ENCODE measurements at regions not wholly inside any gene's neighbourhood (a gene's known extent, or its start where the extent isn't known, plus 50 kb on each side); places are given as distances from the start of the nearest gene placed in this dataset.

GRCh38 chr10:85544956-85545355 is 821.6 kb downstream of the GRID1 start:
- H3K4me3 ChIP-seq (ENCODE audit: low read depth, low read length): no peak overlapping the region
- H3K27ac ChIP-seq: no peak overlapping the region
- no peaks in the 10 kb centered on the region for H3K36me3 ChIP-seq (replicated peaks)
- no peak for TF ChIP-seq CTCF (IDR thresholded peaks at IDR 0.05; ENCODE audit: low read depth, low read length, missing control alignments)
- H3K27me3 ChIP-seq (replicated peaks): no peaks in the 10 kb centered on the region
- in situ Hi-C loops (cut with HindIII; ENCODE audit: low pct_ligation_motif_present, low sequenced_read_pairs): no loop called here
- DNase-seq: no peak

GRCh38 chr10:85545874-85546273 is 820.7 kb downstream of the GRID1 start:
- Histone ChIP-seq H3K27me3 (replicated peaks) (no peaks in the 10 kb centered on the region), H3K36me3 (replicated peaks) (no peaks in the 10 kb centered on the region), H3K4me3 (ENCODE audit: low read depth, low read length) (no peak overlapping the region), H3K27ac (no peak overlapping the region)
- TF ChIP-seq CTCF (IDR thresholded peaks at IDR 0.05; ENCODE audit: low read depth, low read length, missing control alignments): no peak
- in situ Hi-C loops (cut with HindIII; ENCODE audit: low pct_ligation_motif_present, low sequenced_read_pairs): no loop called here
- no peak for DNase-seq

- Histone ChIP-seq H3K27ac (no peak overlapping the region), H3K27me3 (replicated peaks) (no peaks in the 10 kb centered on the region), H3K36me3 (replicated peaks) (no peaks in the 10 kb centered on the region), H3K4me3 (ENCODE audit: low read depth, low read length) (no peak overlapping the region)
- in situ Hi-C loops (cut with HindIII; ENCODE audit: low pct_ligation_motif_present, low sequenced_read_pairs): no loop called here
- no peak for TF ChIP-seq CTCF (IDR thresholded peaks at IDR 0.05; ENCODE audit: low read depth, low read length, missing control alignments)
- no peak for DNase-seq
Measured at GRCh38 chr10:85547460-85548023, 819.1 kb downstream of the GRID1 start.

- Histone ChIP-seq H3K36me3 (replicated peaks) (no peaks in the 10 kb centered on the region), H3K27ac (no peak overlapping the region), H3K4me3 (ENCODE audit: low read depth, low read length) (no peak overlapping the region), H3K27me3 (replicated peaks) (no peaks in the 10 kb centered on the region)
- in situ Hi-C loops (cut with HindIII; ENCODE audit: low pct_ligation_motif_present, low sequenced_read_pairs): no loop called here
- DNase-seq: peak; percentile 41
- TF ChIP-seq CTCF (IDR thresholded peaks at IDR 0.05; ENCODE audit: low read depth, low read length, missing control alignments): peak; percentile 22
Measured at GRCh38 chr10:85548034-85548433, 818.6 kb downstream of the GRID1 start.
